Suprapubic skin (tissue), 3 donors: ENCODE measurements at regions not wholly inside any gene's neighbourhood (a gene's known extent, or its start where the extent isn't known, plus 50 kb on each side); places are given as distances from the start of the nearest gene placed in this dataset.
"Not testable (repeated sequence)": the region's sequence is repeated elsewhere in the genome, so short reads cannot be mapped to it uniquely, and the experiment has no call there.

ENCODE experiments used
- CTCF ChIP-seq, 2 donors: fragments of 200-600 bp in 1 of 2; fragments of 450-650 bp in 1 of 2; sonication (generic) in 1 of 2; IDR thresholded peaks; one replicate each; pipeline ENCODE4 v1.5.1; 2016 to 2019; ENCODE audit warnings: antibody characterized with exemption in 2 of 2, mild to moderate bottlenecking in 1 of 2, moderate library complexity in 1 of 2
- EP300 ChIP-seq: sonication (generic); formaldehyde crosslinking; IDR thresholded peaks from one replicate; pipeline ENCODE4 v1.6.1; 2017; ENCODE audit warnings: antibody characterized with exemption
- POLR2A ChIP-seq, 2 donors: fragments of 450-650 bp; IDR thresholded peaks; one replicate each; pipeline ENCODE4 v1.6.1; 2017; ENCODE audit warnings: antibody characterized with exemption in 2 of 2, mild to moderate bottlenecking in 2 of 2, moderate library complexity in 2 of 2

GRCh38 chr18:78800102-78800851 lies 179.3 kb upstream of the SALL3 start:
- not testable (repeated sequence) for TF ChIP-seq POLR2A (IDR thresholded peaks at IDR 0.05); CTCF (IDR thresholded peaks at IDR 0.05); EP300
